HCT116 (cell line): ENCODE measurements at regions not wholly inside any gene's neighbourhood (a gene's known extent, or its start where the extent isn't known, plus 50 kb on each side); places are given as distances from the start of the nearest gene placed in this dataset.

Experiments used
- ATAC-seq: fragments of 200-7000 bp; cut with Tn5 transposase; 2 replicates; pipeline ENCODE4 v1.9.1; 2020; ENCODE audit warnings: mild to moderate bottlenecking, moderate library complexity
- BruUV-seq: library from RNA; stranded (reverse); fragments of 400-500 nt; replicated peaks from 2 replicates; lab custom pipeline; 2021; lab: Mats Ljungman, UMichigan
- CTCF ChIA-PET: fragments of 300-600 bp; sonication (Branson Sonifier 250); formaldehyde crosslinking; loops from one replicate; lab custom pipeline; 2021; ENCODE audit warnings: antibody characterized with exemption; lab: Charles Lee
- POLR2A ChIA-PET: fragments of 300-600, 350-600 bp; sonication (Branson Sonifier 250); formaldehyde crosslinking; loops from one replicate; lab custom pipeline; 2021; ENCODE audit warnings: antibody characterized with exemption; lab: Charles Lee
- RAD21 ChIA-PET, 2 experiments: fragments of 300-600 bp; sonication (Branson Sonifier 250); formaldehyde crosslinking; loops; one replicate each; lab custom pipeline; 2023; ENCODE audit warnings: low total read pairs in 2 of 2; ENCODE audit not compliant: uncharacterized antibody in 2 of 2, unreplicated experiment in 2 of 2, low non-redundant PET in 1 of 2; lab: Charles Lee
- DNase-seq: peaks from one replicate; pipeline ENCODE4 v3.0.0-alpha.2; 2010; ENCODE audit warnings: low read depth, low spot score
- H2AFZ ChIP-seq: fragments of 200-600 bp; shearing (Covaris generic), sonication (generic); 2 replicates; pipeline ENCODE4 v1.6.1; 2017; ENCODE audit warnings: low read depth, mixed run types, mixed read lengths, antibody characterized with exemption, low read length; ENCODE audit not compliant: poor library complexity, severe bottlenecking
- H3K27ac ChIP-seq: 2 replicates; pipeline ENCODE4 v1.5.1; 2012; ENCODE audit warnings: low read depth, low read length
- H3K27me3 ChIP-seq: fragments of 200-600 bp; sonication (generic); 2 replicates; pipeline ENCODE4 v1.6.1; 2016; ENCODE audit warnings: mixed run types, low read length, mixed read lengths; ENCODE audit not compliant: insufficient read depth
- H3K36me3 ChIP-seq, 2 experiments: fragments of 200-500 bp in 1 of 2; fragments of 200-600 bp in 1 of 2; sonication (Bioruptor generic) in 1 of 2; sonication (generic) in 1 of 2; 2 replicates each; pipeline versions ENCODE4 v1.5.1 to v1.6.1; 2014 to 2016; ENCODE audit warnings: low read length in 2 of 2, inconsistent platforms in 1 of 2, mixed read lengths in 1 of 2, mixed run types in 1 of 2; ENCODE audit not compliant: insufficient read depth in 2 of 2, control insufficient read depth in 1 of 2
- H3K4me1 ChIP-seq, 2 experiments: fragments of 200-600 bp in 1 of 2; sonication (generic) in 1 of 2; 2 replicates each; pipeline versions ENCODE4 v1.5.1 to v1.6.1; 2012 to 2017; ENCODE audit warnings: low read length in 2 of 2, inconsistent platforms in 1 of 2, mild to moderate bottlenecking in 1 of 2, mixed read lengths in 1 of 2, mixed run types in 1 of 2, moderate library complexity in 1 of 2; ENCODE audit not compliant: insufficient read depth in 2 of 2, control insufficient read depth in 1 of 2
- H3K4me2 ChIP-seq: fragments of 200-600 bp; sonication (generic); 2 replicates; pipeline ENCODE4 v1.6.1; 2017; ENCODE audit warnings: mixed run types, low read length, mixed read lengths
- H3K4me3 ChIP-seq, 2 experiments: fragments of 200-600 bp in 1 of 2; sonication (generic) in 1 of 2; replicated peaks in 1 of 2; 2 replicates each; pipeline ENCODE4 v1.5.1; 2011 to 2016; ENCODE audit warnings: low read length in 2 of 2, control low read depth in 1 of 2, low read depth in 1 of 2, mild to moderate bottlenecking in 1 of 2, mixed read lengths in 1 of 2, mixed run types in 1 of 2
- H3K79me2 ChIP-seq: fragments of 200-600 bp; sonication (generic); 2 replicates; pipeline ENCODE4 v1.6.1; 2017; ENCODE audit warnings: mild to moderate bottlenecking, mixed run types, low read length, moderate library complexity, mixed read lengths; ENCODE audit not compliant: insufficient read depth
- H3K9ac ChIP-seq: fragments of 200-600 bp; sonication (generic); 2 replicates; pipeline ENCODE4 v1.6.1; 2016; ENCODE audit warnings: low read length, mixed read lengths
- H3K9me2 ChIP-seq: fragments of 200-600 bp; sonication (generic), shearing (Covaris generic); 2 replicates; pipeline ENCODE4 v1.6.1; 2017; ENCODE audit warnings: mixed run types, mild to moderate bottlenecking, moderate library complexity; ENCODE audit not compliant: insufficient read depth
- H3K9me3 ChIP-seq, 2 experiments: fragments of 200-500 bp in 1 of 2; fragments of 200-600 bp in 1 of 2; sonication (Bioruptor generic) in 1 of 2; sonication (generic) in 1 of 2; 2 replicates each; pipeline ENCODE4 v1.6.1; 2014 to 2017; ENCODE audit warnings: low read length in 2 of 2, mixed read lengths in 2 of 2, inconsistent platforms in 1 of 2, low read depth in 1 of 2, mild to moderate bottlenecking in 1 of 2, mixed run types in 1 of 2, moderate library complexity in 1 of 2; ENCODE audit not compliant: control insufficient read depth in 1 of 2, insufficient read depth in 1 of 2
- H4K20me1 ChIP-seq: fragments of 200-600 bp; sonication (generic), shearing (Covaris generic); 2 replicates; pipeline ENCODE4 v1.6.1; 2017; ENCODE audit warnings: mixed run types, mild to moderate bottlenecking, moderate library complexity; ENCODE audit not compliant: insufficient read depth
- POLR2A ChIP-seq: IDR thresholded peaks from 2 replicates; pipeline ENCODE4 v1.7.0; 2011; ENCODE audit warnings: borderline replicate concordance; ENCODE audit not compliant: insufficient read depth, insufficient read length; ENCODE audit errors: extremely low read depth
- RAD21 ChIP-seq: IDR thresholded peaks from 2 replicates; pipeline ENCODE4 v1.6.1; 2012; ENCODE audit warnings: low read depth, mild to moderate bottlenecking
- SIN3A ChIP-seq: IDR thresholded peaks from 2 replicates; pipeline ENCODE4 v1.6.1; 2012; ENCODE audit warnings: low read depth
- ZFX ChIP-seq: fragments of 450-650 bp; IDR thresholded peaks from 2 replicates; pipeline ENCODE4 v1.6.1; 2017
- intact Hi-C: fragments of 100-400 bp; cut with micrococcal nuclease; formaldehyde crosslinking; loops from 2 replicates; pipeline ENCODE4 v1.10.0; 2022

DNA sequence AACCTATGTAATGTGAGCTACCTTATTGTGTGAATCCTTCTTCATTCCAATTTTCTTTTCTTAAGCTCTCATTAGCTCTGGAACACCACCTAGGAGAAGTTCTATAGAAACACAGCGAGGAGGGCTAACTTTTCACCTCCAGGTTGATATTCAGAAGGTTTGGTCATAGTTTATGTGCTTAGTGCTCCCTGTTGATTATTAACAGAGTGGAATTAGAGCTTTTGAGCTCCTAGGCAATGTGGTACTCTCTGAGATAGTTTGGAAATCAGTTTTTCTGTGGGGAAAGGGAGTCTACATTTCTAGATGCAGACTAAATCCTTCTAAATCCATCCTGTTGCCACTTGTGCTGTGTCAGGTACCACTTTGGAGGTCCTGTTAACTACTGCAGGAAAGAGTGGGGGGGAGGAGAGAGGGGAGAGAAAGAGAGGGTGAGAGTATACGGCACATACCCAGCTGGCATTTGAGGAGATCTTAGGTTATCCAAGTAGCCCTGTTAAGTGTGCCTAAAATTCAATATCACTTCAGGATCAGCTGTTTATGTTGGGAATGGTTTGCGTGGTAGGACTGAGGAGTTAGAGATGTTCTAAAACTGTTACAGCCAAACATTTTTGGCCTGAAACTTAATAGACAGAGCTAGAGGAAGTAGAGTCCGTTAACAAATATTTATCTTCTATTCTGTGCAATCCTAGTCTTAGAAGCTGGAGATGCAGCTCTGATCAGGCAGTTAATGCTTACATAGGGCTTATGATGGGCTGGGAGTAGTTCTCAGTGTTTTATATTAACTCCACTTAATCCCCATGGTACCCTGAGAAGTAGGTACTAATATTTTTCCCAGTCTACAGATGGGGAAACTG lies 117.5 kb upstream of the PROK2 start:
- Histone ChIP-seq H3K4me1 (no peaks in the 10 kb centered on the region), H3K27ac (no peak overlapping the region), H3K9ac (no peak overlapping the region), H3K4me3 (no peak overlapping the region), H3K36me3 (no peaks in the 10 kb centered on the region), H3K27me3 (peaks cover 16% of the 10 kb centered on the region), H4K20me1 (no peaks in the 10 kb centered on the region), H3K9me3 (no peaks in the 10 kb centered on the region), H3K4me2 (no peak overlapping the region), H2AFZ (no peak overlapping the region), H3K9me2 (no peaks in the 10 kb centered on the region), H3K79me2 (no peaks in the 10 kb centered on the region)
- BruUV-seq = no TSS peak
- intact Hi-C loops = no loop called here
- POLR2A ChIA-PET = no interaction called here
- ATAC-seq = no peak
- CTCF ChIA-PET = interaction anchor here (0.8 kb wide), 1 partner anchor 27 kb away, joined by 3 read pairs; no protein-coding TSS in a partner anchor
- TF ChIP-seq RAD21 = no peak
- RAD21 ChIA-PET = no interaction called here
- no peak for DNase-seq

DNA sequence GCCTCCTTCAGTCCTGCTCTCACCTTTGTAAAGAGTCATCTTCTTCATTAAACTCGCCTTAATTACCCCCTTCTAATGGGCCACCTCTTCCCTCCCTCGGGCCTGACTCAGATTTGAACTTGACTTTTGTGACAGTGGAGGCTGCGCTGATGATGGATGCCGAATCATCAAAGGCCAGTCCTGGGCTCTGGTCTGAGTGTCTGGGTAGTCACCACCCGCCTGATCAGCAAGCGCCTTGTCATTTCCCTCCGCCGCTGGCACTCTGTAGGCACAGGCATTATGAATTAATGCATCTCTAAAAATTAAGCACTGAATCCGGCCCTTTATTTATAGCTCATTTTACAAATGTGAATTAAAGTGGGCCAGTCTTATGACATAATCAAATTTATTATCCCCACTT lies 116.7 kb upstream of the PROK2 start:
- no peak for DNase-seq
- no peaks in the 10 kb centered on the region for H3K36me3 ChIP-seq
- POLR2A ChIA-PET = no interaction called here
- H3K27ac ChIP-seq = no peak overlapping the region
- no peak overlapping the region for H3K4me3 ChIP-seq
- H3K79me2 ChIP-seq = no peaks in the 10 kb centered on the region
- intact Hi-C loops = no loop called here
- RAD21 ChIA-PET = no interaction called here
- H3K4me2 ChIP-seq = no peak overlapping the region
- ATAC-seq = no peak
- H3K9ac ChIP-seq = no peak overlapping the region
- H3K9me3 ChIP-seq = no peaks in the 10 kb centered on the region
- TF ChIP-seq POLR2A (no peak), ZFX (no peak), SIN3A (no peak)
- no peaks in the 10 kb centered on the region for H3K9me2 ChIP-seq
- no peaks in the 10 kb centered on the region for H3K4me1 ChIP-seq
- no TSS peak for BruUV-seq
- H2AFZ ChIP-seq = no peak overlapping the region
- H3K27me3 ChIP-seq = peaks cover 8% of the 10 kb centered on the region; the same call in 1 of the 2 replicates
- H4K20me1 ChIP-seq = no peaks in the 10 kb centered on the region
- CTCF ChIA-PET = interaction anchor here (0.8 kb wide), 1 partner anchor 26 kb away, joined by 3 read pairs; no protein-coding TSS in a partner anchor
